ENCODE measurements at regions not wholly inside any gene's neighbourhood (a gene's known extent, or its start where the extent isn't known, plus 50 kb on each side); places are given as distances from the start of the nearest gene placed in this dataset.

GRCh38 chr10:78964952-78965633 is 103.7 kb upstream of the ZMIZ1 start:
- Histone ChIP-seq H3K27ac (no peak overlapping the region), H3K27me3 (no peaks in the 10 kb centered on the region), H3K4me3 (no peak overlapping the region), H3K36me3 (no peaks in the 10 kb centered on the region), H3K9me3 (no peaks in the 10 kb centered on the region), H3K4me1 (peaks cover 9 to 31% of the 10 kb centered on the region in 2 donors)
- no peak for TF ChIP-seq CTCF (IDR thresholded peaks at IDR 0.05)
- intact Hi-C loops (cut with DNase I) = no loop called here
- DNase-seq = peak in 3 of 4 donors; percentile 51 to 83 (median 52)
- ATAC-seq = peak; percentile 59

GRCh38 chr10:78966182-78966787 is 102.5 kb upstream of the ZMIZ1 start:
- no peak for ATAC-seq

GRCh38 chr10:78966844-78967488 is 101.8 kb upstream of the ZMIZ1 start:
- intact Hi-C loops (cut with DNase I) = no loop called here
- Histone ChIP-seq H3K27me3 (no peaks in the 10 kb centered on the region), H3K27ac (no peak overlapping the region)

More at GRCh38 chr10:78966182-78966787, 102.5 kb upstream of the ZMIZ1 start:
- no peaks in the 10 kb centered on the region for H3K9me3 ChIP-seq
- H3K4me3 ChIP-seq = no peak overlapping the region
- no peak for TF ChIP-seq CTCF (IDR thresholded peaks at IDR 0.05)
- no peaks in the 10 kb centered on the region for H3K27me3 ChIP-seq
- intact Hi-C loops (cut with DNase I) = no loop called here
- no peak for DNase-seq
- H3K27ac ChIP-seq = no peak overlapping the region
- no peaks in the 10 kb centered on the region for H3K36me3 ChIP-seq
- H3K4me1 ChIP-seq = peaks cover 0 to 19% of the 10 kb centered on the region in 2 donors

GRCh38 chr10:78968300-78968942 is 100.3 kb upstream of the ZMIZ1 start:
- Histone ChIP-seq H3K9me3 (no peaks in the 10 kb centered on the region), H3K27ac (no peak overlapping the region), H3K4me3 (no peak overlapping the region), H3K36me3 (no peaks in the 10 kb centered on the region), H3K27me3 (peaks cover 0 to 10% of the 10 kb centered on the region in 2 donors), H3K4me1 (peaks cover 10 to 24% of the 10 kb centered on the region in 2 donors)
- DNase-seq (no peak), ATAC-seq (no peak)
- intact Hi-C loops (cut with DNase I) = no loop called here
- no peak for TF ChIP-seq CTCF (IDR thresholded peaks at IDR 0.05)

More at GRCh38 chr10:78966844-78967488, 101.8 kb upstream of the ZMIZ1 start:
- H3K9me3 ChIP-seq = no peaks in the 10 kb centered on the region
- H3K4me1 ChIP-seq = peaks cover 0 to 19% of the 10 kb centered on the region in 2 donors
- no peak for TF ChIP-seq CTCF (IDR thresholded peaks at IDR 0.05)
- DNase-seq (no peak), ATAC-seq (no peak)
- H3K36me3 ChIP-seq = no peaks in the 10 kb centered on the region
- no peak overlapping the region for H3K4me3 ChIP-seq

- no peaks in the 10 kb centered on the region for H3K9me3 ChIP-seq
- H3K27me3 ChIP-seq = peaks cover 0 to 15% of the 10 kb centered on the region in 2 donors
- H3K27ac ChIP-seq = no peak overlapping the region
- H3K4me1 ChIP-seq = peaks cover 10 to 25% of the 10 kb centered on the region in 2 donors
- DNase-seq = no peak
- intact Hi-C loops (cut with DNase I) = no loop called here
- no peak for ATAC-seq
- H3K36me3 ChIP-seq = no peaks in the 10 kb centered on the region
- no peak for TF ChIP-seq CTCF (IDR thresholded peaks at IDR 0.05)
- H3K4me3 ChIP-seq = no peak overlapping the region
Measured at GRCh38 chr10:78968943-78969342, 99.8 kb upstream of the ZMIZ1 start.

Measured in left lung (tissue), 4 donors.